DOHH2 (cell line): ENCODE measurements at regions not wholly inside any gene's neighbourhood (a gene's known extent, or its start where the extent isn't known, plus 50 kb on each side); places are given as distances from the start of the nearest gene placed in this dataset.

Source experiments
- H3F3A ChIP-seq: fragments of 200-600 bp; sonication (generic), shearing (Covaris generic); 2 replicates; pipeline ENCODE4 v1.6.0; 2016; ENCODE audit warnings: antibody characterized with exemption, mild to moderate bottlenecking; ENCODE audit not compliant: control insufficient read depth, insufficient read depth
- H3K27ac ChIP-seq: fragments of 200-600 bp; sonication (generic); 2 replicates; pipeline ENCODE4 v1.5.1; 2014; ENCODE audit warnings: low read depth, mild to moderate bottlenecking, low read length, moderate library complexity
- H3K27me3 ChIP-seq: fragments of 200-600 bp; sonication (generic); 2 replicates; pipeline ENCODE4 v1.6.1; 2014; ENCODE audit warnings: mild to moderate bottlenecking, low read length, mixed read lengths; ENCODE audit not compliant: control insufficient read depth
- H3K36me3 ChIP-seq: fragments of 200-600 bp; sonication (generic); 2 replicates; pipeline ENCODE4 v1.6.1; 2014; ENCODE audit warnings: mild to moderate bottlenecking, low read length, moderate library complexity, mixed read lengths; ENCODE audit not compliant: control insufficient read depth
- H3K4me1 ChIP-seq: fragments of 200-600 bp; sonication (generic); 2 replicates; pipeline ENCODE4 v1.6.1; 2014; ENCODE audit warnings: mild to moderate bottlenecking, low read length, mixed read lengths; ENCODE audit not compliant: control insufficient read depth
- H3K4me2 ChIP-seq: fragments of 200-600 bp; sonication (generic); 2 replicates; pipeline ENCODE4 v1.6.0; 2014; ENCODE audit warnings: mild to moderate bottlenecking, low read length, moderate library complexity
- H3K4me3 ChIP-seq: fragments of 200-600 bp; sonication (generic); 2 replicates; pipeline ENCODE4 v1.5.1; 2014; ENCODE audit warnings: mild to moderate bottlenecking, low read length, mixed read lengths
- H3K79me2 ChIP-seq: fragments of 200-600 bp; sonication (generic); 2 replicates; pipeline ENCODE4 v1.6.1; 2014; ENCODE audit warnings: mild to moderate bottlenecking, low read length, mixed read lengths; ENCODE audit not compliant: control insufficient read depth
- H3K9me2 ChIP-seq: fragments of 200-600 bp; sonication (generic); replicated peaks from 2 replicates; pipeline ENCODE4 v1.6.1; 2014; ENCODE audit warnings: mild to moderate bottlenecking, low read length, mixed read lengths; ENCODE audit not compliant: control insufficient read depth
- H3K9me3 ChIP-seq: fragments of 200-600 bp; sonication (generic); 2 replicates; pipeline ENCODE4 v1.6.1; 2014; ENCODE audit warnings: antibody characterized with exemption, low read length, mixed read lengths; ENCODE audit not compliant: control insufficient read depth, insufficient read depth
- H4K20me1 ChIP-seq: fragments of 200-600 bp; sonication (generic); 2 replicates; pipeline ENCODE4 v1.6.0; 2014; ENCODE audit warnings: low read depth, mild to moderate bottlenecking, antibody characterized with exemption, low read length, moderate library complexity; ENCODE audit not compliant: control insufficient read depth, insufficient read depth
- EZH2phosphoT487 ChIP-seq: fragments of 200-600 bp; sonication (generic); IDR thresholded peaks from 2 replicates; pipeline ENCODE4 v1.6.1; 2017; ENCODE audit warnings: borderline replicate concordance, mild to moderate bottlenecking, antibody characterized with exemption, low read length, moderate library complexity, mixed read lengths
- TF ChIP-seq, protein P1 (sequence below): fragments of 200-600 bp; sonication (generic); IDR thresholded peaks from one replicate; pipeline ENCODE4 v1.5.1; 2014; ENCODE audit warnings: antibody characterized with exemption, mild to moderate bottlenecking, low read depth, low read length; ENCODE audit not compliant: poor library complexity, severe bottlenecking

DNA sequence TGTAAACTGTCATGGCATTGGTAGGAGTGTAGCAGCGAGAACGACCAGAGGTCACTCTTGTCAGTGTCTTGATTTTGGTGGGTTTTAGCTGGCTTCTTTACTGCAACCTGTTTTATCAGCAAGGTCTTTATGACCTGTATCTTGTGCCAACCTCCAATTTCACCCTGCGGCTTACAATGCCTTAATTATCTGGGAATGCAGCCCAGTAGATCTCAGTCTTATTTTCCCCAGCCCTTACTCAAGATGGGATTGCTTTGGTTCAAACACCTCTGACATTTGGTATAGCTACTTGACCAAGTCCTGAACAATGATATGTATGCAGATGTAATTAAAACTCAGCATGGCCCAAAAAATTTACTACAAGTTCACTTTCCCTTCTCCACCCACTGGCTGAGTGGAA is 388.4 kb downstream of the RSL24D1 start:
- Histone ChIP-seq H3K36me3 (no peaks in the 10 kb centered on the region), H3K79me2 (no peaks in the 10 kb centered on the region), H3K9me3 (no peaks in the 10 kb centered on the region), H3K4me1 (no peaks in the 10 kb centered on the region), H3K4me3 (no peak overlapping the region), H3F3A (no peaks in the 10 kb centered on the region), H3K27ac (no peak overlapping the region), H3K9me2 (no peaks in the 10 kb centered on the region), H3K4me2 (no peak overlapping the region), H4K20me1 (no peaks in the 10 kb centered on the region), H3K27me3 (no peaks in the 10 kb centered on the region)
- TF ChIP-seq, protein P1, sequence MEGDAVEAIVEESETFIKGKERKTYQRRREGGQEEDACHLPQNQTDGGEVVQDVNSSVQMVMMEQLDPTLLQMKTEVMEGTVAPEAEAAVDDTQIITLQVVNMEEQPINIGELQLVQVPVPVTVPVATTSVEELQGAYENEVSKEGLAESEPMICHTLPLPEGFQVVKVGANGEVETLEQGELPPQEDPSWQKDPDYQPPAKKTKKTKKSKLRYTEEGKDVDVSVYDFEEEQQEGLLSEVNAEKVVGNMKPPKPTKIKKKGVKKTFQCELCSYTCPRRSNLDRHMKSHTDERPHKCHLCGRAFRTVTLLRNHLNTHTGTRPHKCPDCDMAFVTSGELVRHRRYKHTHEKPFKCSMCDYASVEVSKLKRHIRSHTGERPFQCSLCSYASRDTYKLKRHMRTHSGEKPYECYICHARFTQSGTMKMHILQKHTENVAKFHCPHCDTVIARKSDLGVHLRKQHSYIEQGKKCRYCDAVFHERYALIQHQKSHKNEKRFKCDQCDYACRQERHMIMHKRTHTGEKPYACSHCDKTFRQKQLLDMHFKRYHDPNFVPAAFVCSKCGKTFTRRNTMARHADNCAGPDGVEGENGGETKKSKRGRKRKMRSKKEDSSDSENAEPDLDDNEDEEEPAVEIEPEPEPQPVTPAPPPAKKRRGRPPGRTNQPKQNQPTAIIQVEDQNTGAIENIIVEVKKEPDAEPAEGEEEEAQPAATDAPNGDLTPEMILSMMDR: no peak
- TF ChIP-seq EZH2phosphoT487: no peak

DNA sequence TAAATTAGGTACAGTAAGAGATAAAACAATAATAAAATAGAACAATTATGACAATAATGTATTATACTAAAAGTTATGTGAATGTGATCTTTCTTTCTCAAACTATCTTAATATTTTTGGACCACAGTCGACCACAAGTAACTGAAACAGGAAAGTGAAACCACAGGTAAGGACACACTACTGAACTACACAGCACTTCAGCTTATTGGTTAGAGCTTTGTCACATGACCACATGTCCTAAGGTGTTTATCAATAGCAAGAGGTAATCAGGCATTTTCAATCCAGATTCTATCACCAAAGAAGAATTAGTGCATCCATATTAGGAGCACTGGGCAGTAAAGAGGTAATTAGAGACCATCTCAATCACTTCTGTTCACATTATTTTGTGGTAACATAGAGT is 392.8 kb downstream of the RSL24D1 start:
- H4K20me1 ChIP-seq: no peaks in the 10 kb centered on the region
- H3K9me3 ChIP-seq: no peaks in the 10 kb centered on the region
- no peak overlapping the region for H3K27ac ChIP-seq
- no peaks in the 10 kb centered on the region for H3F3A ChIP-seq
- no peaks in the 10 kb centered on the region for H3K9me2 ChIP-seq
- H3K79me2 ChIP-seq: no peaks in the 10 kb centered on the region
- H3K27me3 ChIP-seq: no peaks in the 10 kb centered on the region
- TF ChIP-seq, protein P1: no peak
- TF ChIP-seq EZH2phosphoT487: no peak
- H3K4me3 ChIP-seq: no peak overlapping the region
- H3K4me2 ChIP-seq: no peak overlapping the region
- H3K36me3 ChIP-seq: no peaks in the 10 kb centered on the region
- H3K4me1 ChIP-seq: no peaks in the 10 kb centered on the region

DNA sequence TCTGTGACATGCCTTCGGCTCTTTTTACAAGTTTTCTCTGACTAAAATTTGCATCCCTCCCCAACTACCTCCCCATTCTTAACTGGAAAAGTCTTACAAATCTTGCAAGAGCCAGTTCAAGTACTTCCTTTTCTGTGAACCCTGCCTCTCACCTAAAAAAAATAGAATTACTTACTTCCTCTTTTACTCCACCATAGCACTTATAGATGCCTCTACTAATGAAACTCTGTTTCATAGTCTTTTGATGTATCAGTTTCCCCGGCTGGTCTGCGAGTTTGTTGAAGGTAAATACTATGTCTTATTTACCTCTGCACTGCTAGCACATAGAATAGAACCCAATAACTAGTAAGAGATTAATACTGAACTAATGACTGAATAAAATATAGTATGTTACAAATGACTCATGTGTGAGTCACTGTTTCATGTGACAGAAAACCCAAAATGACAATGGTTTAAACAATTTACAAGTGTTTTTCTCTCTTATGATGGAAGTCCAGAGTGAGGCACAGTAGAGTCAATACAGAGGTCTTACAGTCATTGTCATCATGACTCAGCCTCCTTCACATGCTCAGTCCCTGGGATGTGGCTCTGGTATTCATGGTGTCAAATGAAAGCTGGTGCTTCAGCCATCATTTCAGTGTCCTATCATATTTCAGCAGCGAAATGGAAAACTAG is 393.5 kb downstream of the RSL24D1 start:
- Histone ChIP-seq H3K36me3 (no peaks in the 10 kb centered on the region), H3K4me2 (no peak overlapping the region), H3F3A (no peaks in the 10 kb centered on the region), H3K27me3 (no peaks in the 10 kb centered on the region), H3K4me1 (no peaks in the 10 kb centered on the region), H4K20me1 (no peaks in the 10 kb centered on the region), H3K79me2 (no peaks in the 10 kb centered on the region), H3K9me2 (no peaks in the 10 kb centered on the region), H3K4me3 (no peak overlapping the region), H3K9me3 (no peaks in the 10 kb centered on the region), H3K27ac (no peak overlapping the region)
- TF ChIP-seq, protein P1: no peak
- TF ChIP-seq EZH2phosphoT487: no peak
